Nephron progenitor cell (in vitro differentiated cells): ENCODE measurements at regions not wholly inside any gene's neighbourhood (a gene's known extent, or its start where the extent isn't known, plus 50 kb on each side); places are given as distances from the start of the nearest gene placed in this dataset.

Experiments used
- DNase-seq: peaks from one replicate; pipeline ENCODE4 v3.0.0; 2021
- H3K27ac Mint-ChIP-seq: 2 replicates; pipeline ENCODE4 v1.8.0; 2021; ENCODE audit warnings: mild to moderate bottlenecking, moderate library complexity, mixed read lengths
- H3K27me3 Mint-ChIP-seq: 2 replicates; pipeline ENCODE4 v1.8.0; 2021; ENCODE audit warnings: mild to moderate bottlenecking, low read depth, mixed read lengths; ENCODE audit not compliant: poor library complexity
- H3K36me3 Mint-ChIP-seq: 2 replicates; pipeline ENCODE4 v1.8.0; 2021; ENCODE audit warnings: low read depth, mixed read lengths
- H3K4me1 Mint-ChIP-seq: 2 replicates; pipeline ENCODE4 v1.8.0; 2021; ENCODE audit warnings: mixed read lengths
- H3K4me3 Mint-ChIP-seq: 2 replicates; pipeline ENCODE4 v1.8.0; 2021; ENCODE audit warnings: mild to moderate bottlenecking, moderate library complexity, mixed read lengths
- H3K9me3 Mint-ChIP-seq: 2 replicates; pipeline ENCODE4 v1.8.0; 2021; ENCODE audit warnings: mild to moderate bottlenecking, moderate library complexity, mixed read lengths
- TF ChIP-seq, protein P1 (sequence below): fragments of 200-600 bp; sonication (generic); IDR thresholded peaks from 2 replicates; pipeline ENCODE4 v1.5.0; 2021; ENCODE audit warnings: antibody characterized with exemption

GRCh38 chr2:190742431-190742830, 93.5 kb downstream of the NAB1 start:
- DNase-seq: no peak
- Mint-ChIP-seq H3K36me3 (peaks cover 14% of the 10 kb centered on the region), H3K9me3 (peaks cover 35% of the 10 kb centered on the region), H3K27me3 (no peaks in the 10 kb centered on the region), H3K4me3 (no peak overlapping the region), H3K27ac (no peak overlapping the region), H3K4me1 (peaks cover 28% of the 10 kb centered on the region)
- TF ChIP-seq, protein P1, sequence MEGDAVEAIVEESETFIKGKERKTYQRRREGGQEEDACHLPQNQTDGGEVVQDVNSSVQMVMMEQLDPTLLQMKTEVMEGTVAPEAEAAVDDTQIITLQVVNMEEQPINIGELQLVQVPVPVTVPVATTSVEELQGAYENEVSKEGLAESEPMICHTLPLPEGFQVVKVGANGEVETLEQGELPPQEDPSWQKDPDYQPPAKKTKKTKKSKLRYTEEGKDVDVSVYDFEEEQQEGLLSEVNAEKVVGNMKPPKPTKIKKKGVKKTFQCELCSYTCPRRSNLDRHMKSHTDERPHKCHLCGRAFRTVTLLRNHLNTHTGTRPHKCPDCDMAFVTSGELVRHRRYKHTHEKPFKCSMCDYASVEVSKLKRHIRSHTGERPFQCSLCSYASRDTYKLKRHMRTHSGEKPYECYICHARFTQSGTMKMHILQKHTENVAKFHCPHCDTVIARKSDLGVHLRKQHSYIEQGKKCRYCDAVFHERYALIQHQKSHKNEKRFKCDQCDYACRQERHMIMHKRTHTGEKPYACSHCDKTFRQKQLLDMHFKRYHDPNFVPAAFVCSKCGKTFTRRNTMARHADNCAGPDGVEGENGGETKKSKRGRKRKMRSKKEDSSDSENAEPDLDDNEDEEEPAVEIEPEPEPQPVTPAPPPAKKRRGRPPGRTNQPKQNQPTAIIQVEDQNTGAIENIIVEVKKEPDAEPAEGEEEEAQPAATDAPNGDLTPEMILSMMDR: no peak

GRCh38 chr2:190744041-190744440, 95.2 kb downstream of the NAB1 start:
- Mint-ChIP-seq H3K9me3 (peaks cover 29% of the 10 kb centered on the region), H3K4me1 (peaks cover 35% of the 10 kb centered on the region), H3K36me3 (peaks cover 14% of the 10 kb centered on the region), H3K4me3 (no peak overlapping the region), H3K27ac (peak overlapping the region; percentile 16), H3K27me3 (no peaks in the 10 kb centered on the region)
- TF ChIP-seq, protein P1: no peak
- no peak for DNase-seq

- H3K4me3 Mint-ChIP-seq: no peak overlapping the region
- H3K27me3 Mint-ChIP-seq: no peaks in the 10 kb centered on the region
- no peak overlapping the region for H3K27ac Mint-ChIP-seq
- H3K36me3 Mint-ChIP-seq: no peaks in the 10 kb centered on the region
- peaks cover 24% of the 10 kb centered on the region for H3K4me1 Mint-ChIP-seq
- TF ChIP-seq, protein P1: no peak
- peaks cover 24% of the 10 kb centered on the region for H3K9me3 Mint-ChIP-seq
- no peak for DNase-seq
Measured at GRCh38 chr2:190746971-190747761, 98.3 kb downstream of the NAB1 start.

- Mint-ChIP-seq H3K27me3 (no peaks in the 10 kb centered on the region), H3K9me3 (peaks cover 24% of the 10 kb centered on the region), H3K27ac (no peak overlapping the region)
Measured at GRCh38 chr2:190748966-190749365, 100.1 kb downstream of the NAB1 start.

GRCh38 chr2:190755772-190756415, 107.0 kb downstream of the NAB1 start:
- H3K9me3 Mint-ChIP-seq: peaks cover 19% of the 10 kb centered on the region
- H3K27me3 Mint-ChIP-seq: no peaks in the 10 kb centered on the region
- no peak for DNase-seq
- H3K4me1 Mint-ChIP-seq: no peaks in the 10 kb centered on the region
- no peak overlapping the region for H3K27ac Mint-ChIP-seq
- TF ChIP-seq, protein P1: no peak
- H3K4me3 Mint-ChIP-seq: no peak overlapping the region
- H3K36me3 Mint-ChIP-seq: peaks cover 4% of the 10 kb centered on the region

More at GRCh38 chr2:190748966-190749365, 100.1 kb downstream of the NAB1 start:
- Mint-ChIP-seq H3K4me1 (peaks cover 21% of the 10 kb centered on the region), H3K36me3 (peaks cover 4% of the 10 kb centered on the region), H3K4me3 (no peak overlapping the region)
- TF ChIP-seq, protein P1: no peak
- no peak for DNase-seq
